T follicular helper cell (primary cell): ENCODE measurements at regions not wholly inside any gene's neighbourhood (a gene's known extent, or its start where the extent isn't known, plus 50 kb on each side); places are given as distances from the start of the nearest gene placed in this dataset.
"Not testable (repeated sequence)": the region's sequence is repeated elsewhere in the genome, so short reads cannot be mapped to it uniquely, and the experiment has no call there.

Experiments used
- DNase-seq: peaks from one replicate; pipeline ENCODE4 v3.0.0-alpha.2; 2020; ENCODE audit warnings: low read depth

DNA sequence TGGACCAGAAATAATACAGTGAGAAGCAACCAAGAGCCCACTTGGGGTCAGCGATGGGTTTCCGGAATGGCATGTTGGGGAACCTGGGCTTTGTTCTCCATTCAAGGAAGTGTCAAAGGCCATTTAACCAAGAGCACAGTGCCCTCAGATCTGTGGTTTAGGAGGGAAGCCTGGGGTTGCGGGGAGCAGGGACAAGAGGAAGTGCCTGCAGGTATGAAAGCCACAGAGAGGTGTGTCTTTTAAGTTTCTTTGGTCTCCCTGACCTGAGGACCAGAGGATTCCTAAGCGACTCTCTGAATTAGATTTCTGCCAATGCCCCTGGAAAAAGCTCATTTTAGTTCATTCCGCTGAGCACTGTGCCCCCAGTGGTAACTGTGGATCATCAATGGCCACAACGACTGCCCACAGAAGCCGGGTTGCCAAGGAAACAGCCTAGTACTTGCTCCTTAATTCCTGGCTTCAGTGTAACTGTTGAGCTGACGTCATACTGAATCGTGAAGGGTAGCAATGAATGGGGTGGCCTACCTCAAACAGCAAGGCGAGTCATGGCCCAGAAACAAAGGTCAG is 107.3 kb upstream of the SPIN1 start:
- no peak for DNase-seq

DNA sequence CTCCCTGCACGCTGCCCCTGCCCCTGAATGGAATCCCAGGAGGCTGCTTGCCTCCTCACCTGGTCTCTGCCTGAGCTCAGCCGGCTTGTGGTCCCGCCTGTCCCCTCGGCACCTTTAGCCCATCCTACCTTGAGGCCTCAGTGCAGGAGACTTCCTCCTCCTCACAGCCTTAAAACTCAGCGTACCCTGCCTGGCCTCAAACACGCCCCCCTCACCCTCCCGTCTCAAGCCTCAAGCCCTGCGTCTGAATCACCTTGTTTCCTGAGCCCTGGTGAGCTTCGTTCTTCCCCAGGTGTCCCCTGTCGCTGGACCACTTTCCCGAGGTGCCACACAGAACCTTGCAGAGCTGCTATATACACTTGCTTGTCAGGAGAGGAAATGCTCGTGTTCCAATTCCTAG is 110.2 kb upstream of the SPIN1 start:
- no peak for DNase-seq

DNA sequence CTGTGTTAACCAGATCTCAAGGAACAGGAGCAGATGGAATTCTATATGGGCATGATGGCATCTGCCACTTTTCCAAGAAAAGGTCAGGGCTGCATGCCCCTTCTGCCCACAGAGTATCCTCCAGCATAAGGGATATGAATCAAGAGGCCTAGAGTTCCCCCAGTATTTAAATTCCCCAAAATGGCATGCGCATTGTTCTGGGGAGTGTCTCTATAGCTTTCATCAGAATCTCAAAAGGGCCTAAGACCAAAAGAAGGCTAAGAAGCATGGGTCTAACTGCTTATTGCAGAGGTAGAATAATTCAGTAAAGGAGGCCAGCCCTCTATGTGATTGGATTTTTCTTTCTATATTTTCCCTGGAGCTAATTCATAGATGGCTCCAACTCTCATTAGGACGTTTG is 114.2 kb upstream of the SPIN1 start:
- DNase-seq, result no peak

DNA sequence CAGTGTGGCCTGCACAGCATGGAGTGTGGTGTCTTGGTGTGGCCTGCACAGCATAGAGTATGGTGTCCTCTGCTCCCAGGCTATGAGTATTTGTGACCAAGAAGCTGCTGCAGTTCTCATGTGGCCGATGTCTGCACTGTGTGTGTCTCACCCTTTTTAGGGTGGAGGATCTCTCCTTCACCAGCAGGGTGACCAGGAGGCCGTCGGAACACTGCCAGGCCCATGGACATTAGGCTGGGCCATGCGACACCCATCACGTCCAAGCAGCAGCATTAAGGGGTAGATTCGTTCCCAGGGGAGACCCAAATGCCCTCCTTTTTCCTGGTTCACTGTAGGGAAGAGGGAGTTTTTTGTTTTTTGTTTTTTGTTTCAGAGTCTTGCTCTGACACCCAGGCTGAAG is 115.3 kb upstream of the SPIN1 start:
- DNase-seq, result no peak

DNA sequence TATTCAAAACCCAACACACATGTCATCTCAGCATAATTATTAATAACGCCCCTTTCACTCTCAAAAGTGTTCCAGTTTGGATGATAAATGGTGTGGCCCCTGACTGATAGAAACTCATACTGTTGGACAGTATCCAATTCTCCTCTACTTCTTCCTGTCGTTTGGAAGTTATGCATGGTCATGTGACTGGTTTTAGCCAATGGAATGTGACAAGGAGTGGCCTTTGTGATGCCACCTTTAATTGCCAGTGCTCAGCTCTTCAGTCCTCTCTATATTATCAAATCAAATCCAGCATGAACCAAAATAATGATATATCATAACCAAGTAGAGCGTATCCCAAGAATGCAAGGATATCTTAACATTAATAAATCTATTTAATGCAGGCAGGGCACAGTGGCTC is 117.8 kb upstream of the SPIN1 start:
- no peak for DNase-seq

DNA sequence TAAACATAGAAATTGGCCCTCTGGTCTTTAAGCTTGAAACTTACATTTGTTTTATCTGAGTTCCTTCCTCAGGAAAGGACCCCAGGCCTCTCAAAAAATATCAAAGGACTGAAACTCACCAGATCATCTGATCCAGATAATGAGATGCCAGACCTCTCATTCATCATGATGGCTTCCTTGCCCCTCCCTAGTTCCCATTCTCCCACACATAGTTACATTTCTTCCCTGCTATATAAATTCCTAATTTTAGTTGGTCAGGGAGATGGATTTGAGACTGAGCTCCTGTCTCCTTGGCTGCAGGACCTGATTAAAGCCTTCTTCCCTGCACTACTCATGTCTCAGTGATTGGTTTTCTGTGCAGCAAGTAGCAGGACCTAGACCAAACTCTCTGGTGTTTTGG is 119.4 kb upstream of the SPIN1 start:
- no peak for DNase-seq

DNA sequence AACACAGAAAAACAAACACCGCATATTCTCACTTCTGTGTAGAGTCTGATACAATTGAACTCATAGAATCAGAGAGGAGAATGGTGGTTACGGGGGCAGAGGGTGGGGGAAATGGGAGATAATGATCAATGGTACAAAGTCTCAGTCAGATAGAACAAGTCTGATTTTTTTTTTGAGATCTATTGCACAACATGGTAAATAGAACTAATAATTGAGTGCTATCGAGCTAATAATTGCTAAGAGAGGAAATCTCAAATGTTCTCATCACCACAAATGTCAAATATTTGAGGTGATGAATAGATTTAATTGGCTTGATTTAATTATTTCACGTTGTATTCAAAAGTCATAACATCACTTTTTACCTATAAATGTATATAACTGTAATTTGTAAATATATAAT is 121.0 kb upstream of the SPIN1 start:
- no peak for DNase-seq

DNA sequence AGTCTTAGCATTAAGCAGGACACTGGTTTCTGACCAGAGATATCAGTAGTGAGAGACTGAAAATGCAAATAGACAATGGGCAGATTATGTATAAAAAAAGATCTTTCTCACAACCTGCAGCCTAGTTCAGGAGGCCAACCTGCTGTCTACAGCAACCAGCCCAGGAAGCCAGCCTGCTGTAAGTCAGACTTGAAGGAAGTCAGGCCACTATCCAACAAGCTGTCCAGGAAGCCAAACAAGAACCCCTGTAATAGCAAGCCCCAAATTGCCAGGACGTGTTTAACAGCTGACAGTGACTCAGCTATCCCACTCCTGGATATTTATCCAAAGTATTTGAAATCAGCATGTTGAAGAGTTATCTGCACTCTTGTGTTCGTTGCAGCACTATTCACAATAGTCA is 121.8 kb upstream of the SPIN1 start:
- DNase-seq, result no peak

DNA sequence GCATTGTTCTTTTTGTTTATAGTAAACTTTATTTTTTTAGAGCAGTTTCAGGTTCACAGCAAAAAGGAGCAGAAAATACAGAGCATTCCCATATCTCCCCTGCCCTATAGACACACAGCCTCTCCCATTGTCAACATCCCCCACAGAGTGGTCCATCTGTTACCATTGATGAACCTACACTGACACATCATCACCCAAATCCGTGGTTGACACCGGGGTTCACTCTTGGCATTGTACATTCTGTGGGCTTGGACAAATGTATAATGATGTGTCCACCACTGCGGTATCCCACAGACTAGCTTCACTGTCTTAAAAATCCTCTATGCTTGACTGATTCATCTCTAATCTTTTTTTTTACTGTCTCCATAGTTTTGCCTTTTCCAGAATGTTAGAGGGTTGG is 120.7 kb upstream of the SPATA31C2 start:
- no peak for DNase-seq

DNA sequence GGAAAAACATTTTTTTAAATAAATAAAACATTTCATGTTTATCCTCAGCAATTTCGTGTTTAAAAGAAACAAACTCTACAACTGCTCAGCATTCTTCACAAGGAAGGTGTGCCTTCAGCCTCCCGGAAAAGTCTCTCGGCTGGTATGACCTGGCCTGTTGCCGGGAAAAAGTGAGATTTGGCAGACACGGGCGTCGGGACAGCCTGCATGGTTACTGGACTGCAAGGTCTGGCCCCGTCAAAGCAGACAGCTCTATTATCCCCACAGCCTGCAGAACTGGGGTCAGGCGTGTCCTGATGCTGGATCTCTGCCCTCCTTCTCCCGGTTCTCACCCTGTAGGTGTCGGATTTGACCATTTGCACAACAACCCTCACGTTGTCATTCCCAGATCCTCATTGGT is 120.3 kb upstream of the SPATA31C2 start:
- DNase-seq, result no peak

DNA sequence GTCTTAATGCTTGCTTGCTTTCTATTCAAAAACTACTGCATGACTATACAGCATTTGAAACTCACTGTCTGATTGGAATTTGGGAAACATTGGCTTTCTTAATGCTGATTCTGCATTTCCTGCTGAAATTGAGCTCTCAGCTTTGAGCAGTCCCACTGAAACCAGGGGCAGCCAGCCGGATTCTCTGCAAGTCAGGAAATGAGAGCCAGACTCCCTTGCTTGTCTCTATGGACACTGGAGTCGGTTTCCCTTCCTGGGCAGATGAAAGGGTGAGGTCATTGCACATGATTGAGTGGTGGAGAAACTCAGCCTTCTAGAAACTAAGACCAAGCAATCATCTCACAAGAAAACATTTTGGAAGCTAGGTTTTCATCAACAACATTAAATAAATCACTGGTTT is 119.7 kb upstream of the SPATA31C2 start:
- no peak for DNase-seq

DNA sequence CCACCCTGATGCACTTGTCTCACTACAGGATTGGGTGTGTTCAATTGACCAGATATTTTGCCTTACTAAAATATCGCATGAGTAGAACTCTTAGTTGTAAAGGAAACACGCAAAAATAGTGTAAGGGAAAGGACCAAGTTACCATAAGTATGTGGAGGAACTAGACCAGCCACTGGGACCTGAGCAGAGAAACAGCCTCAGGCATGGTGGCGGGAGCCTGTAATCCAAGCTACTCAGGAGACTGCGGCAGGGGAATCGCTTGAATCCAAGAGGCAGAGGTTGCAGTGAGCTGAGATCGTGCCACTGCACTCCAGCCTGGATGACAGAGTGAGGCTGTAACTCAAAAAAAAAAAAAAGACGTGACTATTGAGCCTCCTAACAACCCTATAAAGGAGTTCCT is 117.9 kb upstream of the SPATA31C2 start:
- DNase-seq, result no peak

DNA sequence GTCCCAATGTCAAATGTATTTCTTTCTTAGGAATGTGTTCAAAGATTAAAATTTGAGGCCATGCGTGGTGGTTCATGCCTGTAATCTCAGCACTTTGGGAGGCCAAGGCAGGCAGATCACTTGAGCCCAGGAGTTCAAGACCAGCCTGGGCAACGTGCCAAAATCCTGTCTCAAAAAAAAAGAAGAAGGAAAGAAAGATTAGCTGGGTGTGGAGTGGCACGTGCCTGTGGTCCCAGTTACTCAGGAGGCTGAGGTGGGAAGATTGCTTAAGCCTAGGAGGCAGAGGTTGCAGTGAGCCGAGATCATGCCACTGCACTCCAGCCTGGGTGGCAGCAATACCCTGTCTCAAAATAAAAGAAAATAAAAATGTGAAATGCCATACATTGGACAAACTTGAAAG is 117.5 kb upstream of the SPATA31C2 start:
- DNase-seq, result not testable (repeated sequence)

DNA sequence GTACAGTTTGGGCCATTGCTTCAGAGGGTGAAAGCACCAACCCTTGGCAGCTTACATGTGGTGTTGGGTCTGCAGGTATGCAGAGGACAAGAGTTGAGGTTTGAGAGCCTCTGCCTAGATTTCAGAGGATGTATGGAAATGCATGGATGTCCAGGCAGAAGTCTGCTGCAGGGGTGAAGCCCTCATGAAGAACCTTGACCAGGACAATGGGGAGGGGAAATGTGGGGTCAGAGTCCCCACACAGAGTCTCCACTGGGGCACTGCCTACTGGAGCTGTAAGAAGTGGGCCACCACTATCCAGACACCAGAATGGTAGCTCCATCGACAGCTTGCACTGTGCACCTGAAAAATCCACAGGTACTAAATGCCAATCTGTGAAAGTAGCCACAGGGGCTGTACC is 113.6 kb upstream of the SPATA31C2 start:
- DNase-seq, result no peak

DNA sequence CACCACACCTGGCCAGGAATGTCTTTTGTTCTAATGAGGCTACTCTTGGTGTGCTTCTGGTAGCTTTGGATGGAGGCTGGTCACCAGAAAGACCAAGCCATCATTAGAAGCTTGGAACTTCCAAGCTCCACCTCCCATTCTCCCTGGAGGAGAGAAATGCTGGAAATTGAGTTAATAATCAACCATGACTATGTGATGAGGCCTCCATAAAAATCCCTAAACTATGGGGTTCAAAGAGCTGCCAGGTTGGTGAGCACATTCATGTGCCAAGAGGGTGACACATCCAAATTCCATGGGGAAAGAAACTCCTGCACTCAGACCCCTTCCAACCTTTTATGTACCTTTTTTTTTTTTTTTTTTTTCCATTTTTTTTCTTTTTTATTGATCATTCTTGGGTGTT is 105.5 kb upstream of the SPATA31C2 start:
- no peak for DNase-seq

DNA sequence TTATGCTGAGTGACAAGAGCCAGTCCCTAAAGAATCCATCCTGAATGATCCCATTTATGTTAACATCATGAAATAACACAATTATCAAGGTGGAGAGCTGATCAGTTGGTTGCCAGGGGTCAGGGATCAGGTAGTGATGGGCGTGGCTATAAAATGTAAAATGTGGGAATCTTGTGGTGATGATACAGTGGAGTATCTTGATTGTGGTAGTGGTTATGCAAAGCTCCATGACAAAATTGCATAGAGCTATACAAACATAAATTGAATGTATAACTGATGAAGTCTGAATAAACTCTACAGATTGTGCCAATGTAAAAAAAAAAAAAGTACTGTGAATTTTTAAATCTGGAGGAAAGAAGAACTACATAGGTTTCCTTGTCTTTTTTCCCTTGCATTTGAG is 104.6 kb upstream of the SPATA31C2 start:
- DNase-seq, result no peak

DNA sequence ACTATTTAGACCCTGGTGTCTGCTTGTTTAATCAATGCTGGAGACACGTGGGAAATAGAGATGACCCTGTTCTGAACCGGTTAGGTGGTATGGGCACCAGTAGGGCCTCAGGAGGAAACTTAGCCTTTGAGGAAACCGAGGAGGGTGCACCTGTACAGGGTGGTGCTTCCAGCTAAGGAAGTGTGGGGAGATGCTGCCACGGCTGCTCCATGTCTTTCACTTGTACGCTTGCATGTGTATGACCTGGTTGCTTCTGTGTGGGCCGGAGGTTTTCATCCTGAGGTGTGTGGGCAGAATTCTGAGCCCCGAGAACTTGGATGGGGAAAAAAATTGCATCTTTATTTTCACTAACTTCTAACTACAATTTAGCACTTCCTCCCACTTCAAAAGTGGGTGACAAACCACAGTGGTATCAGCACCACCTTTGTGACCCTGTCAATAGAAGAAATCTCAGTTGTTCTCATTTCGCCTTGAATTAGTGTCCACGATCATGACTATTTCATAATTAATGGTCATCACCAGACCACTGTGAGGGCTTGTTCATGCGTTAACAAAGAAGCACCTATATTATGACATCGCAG is 99.8 kb upstream of the SPATA31C2 start:
- no peak for DNase-seq

DNA sequence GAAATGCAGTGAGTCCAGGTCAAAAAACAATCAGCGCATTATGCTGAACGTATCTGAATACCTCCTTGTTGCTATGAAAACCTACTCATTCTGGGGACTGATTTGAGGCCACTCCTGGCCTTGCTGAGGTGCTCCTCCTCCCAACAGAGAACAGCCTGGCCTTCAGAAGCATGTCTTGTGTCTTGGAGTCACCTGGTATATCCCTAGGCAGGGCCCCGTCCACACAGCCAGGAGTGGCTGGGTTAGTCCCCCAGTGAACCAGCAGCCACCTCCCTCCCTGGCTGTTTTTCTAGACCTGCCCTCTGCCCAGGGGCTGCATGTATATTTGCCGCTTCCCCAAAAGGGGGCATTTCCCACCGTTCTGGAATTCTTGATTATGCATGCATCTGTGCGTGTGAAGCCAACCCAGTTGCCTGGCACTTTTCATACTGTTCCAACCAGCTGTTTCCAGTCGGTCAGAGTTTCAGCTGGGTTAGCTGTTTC is 99.2 kb upstream of the SPATA31C2 start:
- no peak for DNase-seq

DNA sequence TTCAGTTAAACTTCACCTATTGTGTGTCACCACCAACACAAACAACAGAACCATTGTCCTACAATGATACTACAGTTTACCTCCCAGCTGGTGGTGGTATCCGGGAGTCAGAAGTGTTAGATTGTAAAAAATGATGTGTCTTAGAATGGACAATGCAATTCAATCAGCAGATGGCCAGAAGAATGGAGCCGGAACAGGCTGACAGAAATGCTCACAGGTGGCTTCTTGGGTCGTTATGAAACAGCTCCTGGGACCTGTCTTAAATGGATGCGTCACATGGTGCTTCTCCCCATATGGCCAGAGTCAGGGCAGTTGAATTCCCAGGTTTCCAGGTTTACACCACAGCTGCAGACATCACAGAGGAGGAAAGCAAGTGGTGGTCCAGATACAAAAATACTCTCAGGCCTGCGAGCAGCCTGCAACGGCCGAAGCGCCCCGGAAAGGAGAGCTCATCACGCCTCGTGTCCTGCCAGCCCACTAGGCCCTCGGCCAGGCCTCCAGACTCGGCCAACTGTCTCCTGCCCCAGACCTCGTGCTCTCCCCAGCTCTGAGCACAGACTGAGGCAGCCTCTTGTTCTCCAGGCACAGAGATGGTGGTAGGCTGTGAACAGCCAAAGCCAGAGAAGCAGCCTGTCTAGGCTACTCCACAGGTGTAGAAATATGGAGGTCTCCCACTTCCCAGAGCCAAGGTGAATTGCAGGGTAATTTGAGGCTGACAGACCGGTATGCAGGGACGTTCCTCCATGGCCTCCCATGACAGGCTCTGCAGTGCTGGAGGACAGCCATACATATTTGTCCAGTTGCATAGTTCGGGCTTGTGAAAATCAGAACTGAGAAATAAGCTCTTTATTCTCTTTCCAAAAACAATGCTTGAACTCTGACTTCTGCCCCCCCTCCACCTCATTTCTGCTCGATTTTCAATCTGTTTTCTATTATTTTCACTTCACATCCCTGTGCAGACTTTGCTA is 98.5 kb upstream of the SPATA31C2 start:
- DNase-seq, result no peak

DNA sequence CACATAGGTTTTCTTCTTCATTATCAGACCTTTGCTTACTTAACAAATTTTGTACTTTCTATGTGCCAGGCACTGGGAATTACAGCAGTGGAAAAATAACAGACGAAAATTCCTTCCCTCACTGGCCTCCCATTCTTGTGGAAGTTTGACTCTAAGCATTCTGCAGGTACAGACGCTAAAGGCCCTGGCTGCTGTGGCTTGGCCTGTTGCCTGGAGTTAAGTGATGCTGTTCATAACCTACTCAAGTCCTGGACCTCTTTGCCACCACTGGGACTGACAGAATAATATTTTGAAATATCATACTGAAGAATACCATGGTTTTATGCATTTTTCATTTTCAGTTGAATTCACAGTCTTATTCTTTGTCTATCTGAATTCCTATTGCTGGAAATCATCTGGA is 97.3 kb upstream of the SPATA31C2 start:
- no peak for DNase-seq

DNA sequence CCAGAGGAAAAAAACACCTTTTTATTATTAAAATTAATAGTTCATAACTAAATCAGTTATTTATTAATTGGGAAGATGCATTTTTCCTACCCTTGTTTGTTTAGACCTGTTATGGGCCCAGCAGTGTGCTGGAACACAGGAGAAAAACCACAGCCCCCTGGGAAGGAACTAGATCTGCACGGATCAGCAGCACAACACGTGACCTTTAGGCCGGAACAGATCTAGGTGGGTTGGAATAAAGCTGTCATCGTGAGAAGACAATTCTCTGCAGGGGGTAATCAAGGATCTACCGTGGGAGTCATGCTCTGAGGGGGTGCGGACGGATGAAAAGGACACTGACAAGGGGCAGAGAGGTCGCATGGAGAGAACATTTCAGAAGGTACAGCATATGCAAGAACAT is 95.8 kb upstream of the SPATA31C2 start:
- DNase-seq, result no peak

DNA sequence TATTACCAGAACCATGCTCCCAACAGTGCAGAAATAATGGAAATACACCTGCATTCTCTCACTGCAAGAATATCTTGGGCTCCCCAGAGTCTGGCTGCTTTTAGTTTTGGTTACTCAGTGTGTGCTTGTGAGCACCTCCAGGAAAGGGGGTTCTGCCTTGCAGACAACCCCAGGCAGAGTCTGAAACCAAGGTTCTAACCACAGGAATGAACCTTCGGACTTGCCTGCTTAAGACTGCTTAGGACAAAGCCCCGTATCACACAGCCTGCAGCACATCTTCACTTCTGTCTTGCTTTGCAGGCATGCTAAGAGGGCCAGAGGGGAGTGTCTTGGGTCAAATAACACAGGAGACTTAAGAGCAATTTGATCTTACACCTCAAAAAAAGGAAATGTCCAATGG is 94.8 kb upstream of the SPATA31C2 start:
- DNase-seq, result no peak

DNA sequence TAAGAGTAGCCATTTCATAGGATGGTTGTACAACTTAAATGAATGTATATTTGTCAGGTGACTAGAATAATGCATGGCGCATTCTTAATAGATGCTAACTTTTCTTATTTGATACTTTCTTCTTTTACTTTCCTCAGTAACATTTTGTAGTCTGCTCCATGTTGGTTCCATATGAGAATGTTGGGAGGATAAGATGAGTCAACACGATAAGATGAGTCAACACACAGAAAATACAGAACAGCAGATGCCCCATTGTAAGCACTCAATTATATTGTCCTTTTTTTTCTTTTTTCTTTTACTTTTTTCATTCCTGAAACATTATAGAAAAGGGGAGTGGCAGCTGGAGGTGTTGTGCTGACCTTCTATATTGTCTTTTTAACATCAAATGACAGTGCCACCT is 92.3 kb upstream of the SPATA31C2 start:
- DNase-seq, result no peak
